ENCODE measurements at regions not wholly inside any gene's neighbourhood (a gene's known extent, or its start where the extent isn't known, plus 50 kb on each side); places are given as distances from the start of the nearest gene placed in this dataset.

- peak; percentile 29 for DNase-seq
- Mint-ChIP-seq H3K27me3 (peaks cover 5% of the 10 kb centered on the region), H3K4me3 (no peak overlapping the region), H3K9me3 (peaks cover 4% of the 10 kb centered on the region), H3K4me1 (no peaks in the 10 kb centered on the region), H3K36me3 (no peaks in the 10 kb centered on the region), H3K27ac (no peak overlapping the region)
- CTCF ChIA-PET, result no interaction called here
Measured at GRCh38 chr7:28272461-28272877, 91.9 kb upstream of the JAZF1 start.

GRCh38 chr7:28276298-28276697, 95.7 kb upstream of the JAZF1 start:
- Mint-ChIP-seq H3K4me1 (no peaks in the 10 kb centered on the region), H3K27me3 (peaks cover 5% of the 10 kb centered on the region), H3K27ac (no peak overlapping the region), H3K36me3 (no peaks in the 10 kb centered on the region), H3K4me3 (no peak overlapping the region), H3K9me3 (peaks cover 4% of the 10 kb centered on the region)
- CTCF ChIA-PET, result no interaction called here
- no peak for DNase-seq

- Mint-ChIP-seq H3K4me1 (no peaks in the 10 kb centered on the region), H3K36me3 (no peaks in the 10 kb centered on the region), H3K27ac (no peak overlapping the region), H3K9me3 (peaks cover 4% of the 10 kb centered on the region), H3K4me3 (no peak overlapping the region), H3K27me3 (peaks cover 3% of the 10 kb centered on the region)
- CTCF ChIA-PET, result no interaction called here
- no peak for DNase-seq
Measured at GRCh38 chr7:28277364-28277763, 96.8 kb upstream of the JAZF1 start.

- Mint-ChIP-seq H3K4me3 (no peak overlapping the region), H3K36me3 (no peaks in the 10 kb centered on the region)
- CTCF ChIA-PET, result no interaction called here
Measured at GRCh38 chr7:28277958-28278357, 97.4 kb upstream of the JAZF1 start.

GRCh38 chr7:28280516-28280915, 99.9 kb upstream of the JAZF1 start:
- no peak for DNase-seq
- Mint-ChIP-seq H3K9me3 (no peaks in the 10 kb centered on the region), H3K27me3 (no peaks in the 10 kb centered on the region), H3K4me1 (no peaks in the 10 kb centered on the region), H3K27ac (no peak overlapping the region), H3K4me3 (no peak overlapping the region), H3K36me3 (no peaks in the 10 kb centered on the region)
- CTCF ChIA-PET, result no interaction called here

More at GRCh38 chr7:28277958-28278357, 97.4 kb upstream of the JAZF1 start:
- Mint-ChIP-seq H3K9me3 (peaks cover 4% of the 10 kb centered on the region), H3K27ac (no peak overlapping the region), H3K27me3 (no peaks in the 10 kb centered on the region), H3K4me1 (no peaks in the 10 kb centered on the region)
- DNase-seq, result no peak

GRCh38 chr7:28290496-28290895, 109.9 kb upstream of the JAZF1 start:
- Mint-ChIP-seq H3K4me3 (no peak overlapping the region), H3K27me3 (no peaks in the 10 kb centered on the region), H3K36me3 (no peaks in the 10 kb centered on the region), H3K27ac (no peak overlapping the region), H3K9me3 (no peaks in the 10 kb centered on the region), H3K4me1 (peaks cover 6% of the 10 kb centered on the region)
- no peak for DNase-seq
- CTCF ChIA-PET, result no interaction called here

GRCh38 chr7:28291559-28291958, 111.0 kb upstream of the JAZF1 start:
- Mint-ChIP-seq H3K9me3 (no peaks in the 10 kb centered on the region), H3K4me3 (no peak overlapping the region), H3K27me3 (peaks cover 3% of the 10 kb centered on the region), H3K4me1 (peaks cover 6% of the 10 kb centered on the region), H3K36me3 (no peaks in the 10 kb centered on the region), H3K27ac (no peak overlapping the region)
- no peak for DNase-seq
- CTCF ChIA-PET, result no interaction called here

GRCh38 chr7:28292834-28293526, 112.4 kb upstream of the JAZF1 start:
- CTCF ChIA-PET, result no interaction called here
- H3K4me1 Mint-ChIP-seq, result peaks cover 6% of the 10 kb centered on the region
- no peaks in the 10 kb centered on the region for H3K9me3 Mint-ChIP-seq
- peaks cover 4% of the 10 kb centered on the region for H3K27me3 Mint-ChIP-seq
- H3K36me3 Mint-ChIP-seq, result no peaks in the 10 kb centered on the region
- H3K27ac Mint-ChIP-seq, result no peak overlapping the region
- no peak overlapping the region for H3K4me3 Mint-ChIP-seq
- DNase-seq, result no peak

- Mint-ChIP-seq H3K9me3 (no peaks in the 10 kb centered on the region), H3K4me3 (no peak overlapping the region), H3K27ac (no peak overlapping the region), H3K36me3 (no peaks in the 10 kb centered on the region), H3K4me1 (peaks cover 6% of the 10 kb centered on the region), H3K27me3 (peaks cover 4% of the 10 kb centered on the region)
- CTCF ChIA-PET, result no interaction called here
- DNase-seq, result no peak
Measured at GRCh38 chr7:28293527-28293835, 112.9 kb upstream of the JAZF1 start.

- peak; percentile 64 for DNase-seq
- Mint-ChIP-seq H3K4me3 (no peak overlapping the region), H3K9me3 (no peaks in the 10 kb centered on the region), H3K4me1 (peaks cover 6% of the 10 kb centered on the region), H3K27ac (no peak overlapping the region), H3K36me3 (no peaks in the 10 kb centered on the region), H3K27me3 (peaks cover 4% of the 10 kb centered on the region)
- CTCF ChIA-PET, result interaction anchor here (0.8 to 2.4 kb wide), 8 partner anchors 9 to 214 kb away, joined by 3 to 20 read pairs (median 4); no protein-coding TSS in a partner anchor
Measured at GRCh38 chr7:28296571-28297483, 115.5 kb upstream of the CREB5 start.

- DNase-seq, result no peak
- no peak overlapping the region for H3K4me3 Mint-ChIP-seq
- no peak overlapping the region for H3K27ac Mint-ChIP-seq
- no peaks in the 10 kb centered on the region for H3K9me3 Mint-ChIP-seq
- H3K4me1 Mint-ChIP-seq, result peaks cover 1% of the 10 kb centered on the region
- CTCF ChIA-PET, result interaction anchor here (0.7 to 2.4 kb wide), 5 partner anchors 19 to 122 kb away, joined by 3 to 20 read pairs (median 4); no protein-coding TSS in a partner anchor
- H3K36me3 Mint-ChIP-seq, result no peaks in the 10 kb centered on the region
- peaks cover 4% of the 10 kb centered on the region for H3K27me3 Mint-ChIP-seq
Measured at GRCh38 chr7:28297801-28298459, 114.4 kb upstream of the CREB5 start.

GRCh38 chr7:28298870-28299518, 113.3 kb upstream of the CREB5 start:
- H3K4me1 Mint-ChIP-seq, result no peaks in the 10 kb centered on the region
- no peak for DNase-seq
- peaks cover 4% of the 10 kb centered on the region for H3K27me3 Mint-ChIP-seq
- no peak overlapping the region for H3K4me3 Mint-ChIP-seq
- H3K27ac Mint-ChIP-seq, result no peak overlapping the region
- H3K9me3 Mint-ChIP-seq, result no peaks in the 10 kb centered on the region
- CTCF ChIA-PET, result no interaction called here
- no peaks in the 10 kb centered on the region for H3K36me3 Mint-ChIP-seq

- no peak for DNase-seq
- no peak overlapping the region for H3K4me3 Mint-ChIP-seq
- peaks cover 4% of the 10 kb centered on the region for H3K27me3 Mint-ChIP-seq
- no peaks in the 10 kb centered on the region for H3K4me1 Mint-ChIP-seq
- no peak overlapping the region for H3K27ac Mint-ChIP-seq
- H3K9me3 Mint-ChIP-seq, result no peaks in the 10 kb centered on the region
- H3K36me3 Mint-ChIP-seq, result no peaks in the 10 kb centered on the region
- CTCF ChIA-PET, result no interaction called here
Measured at GRCh38 chr7:28299556-28299955, 112.8 kb upstream of the CREB5 start.

- Mint-ChIP-seq H3K27ac (no peak overlapping the region), H3K9me3 (no peaks in the 10 kb centered on the region), H3K36me3 (no peaks in the 10 kb centered on the region), H3K4me1 (no peaks in the 10 kb centered on the region), H3K27me3 (peaks cover 10% of the 10 kb centered on the region), H3K4me3 (no peak overlapping the region)
- CTCF ChIA-PET, result no interaction called here
- no peak for DNase-seq
Measured at GRCh38 chr7:28300488-28300887, 111.8 kb upstream of the CREB5 start.
